ENCODE measurements at regions not wholly inside any gene's neighbourhood (a gene's known extent, or its start where the extent isn't known, plus 50 kb on each side); places are given as distances from the start of the nearest gene placed in this dataset.

GRCh38 chr11:38123673-38124072, 1525.6 kb upstream of the RAG2 start:
- TF ChIP-seq SPI1 (IDR thresholded peaks at IDR 0.05; ENCODE audit: borderline replicate concordance, low read depth), result no peak
- TF ChIP-seq CTCF (IDR thresholded peaks at IDR 0.05; ENCODE audit: insufficient read depth, low read length), result no peak
- TF ChIP-seq POLR2AphosphoS5 (IDR thresholded peaks at IDR 0.05; ENCODE audit: low read depth), result no peak
- TF ChIP-seq, protein P1, sequence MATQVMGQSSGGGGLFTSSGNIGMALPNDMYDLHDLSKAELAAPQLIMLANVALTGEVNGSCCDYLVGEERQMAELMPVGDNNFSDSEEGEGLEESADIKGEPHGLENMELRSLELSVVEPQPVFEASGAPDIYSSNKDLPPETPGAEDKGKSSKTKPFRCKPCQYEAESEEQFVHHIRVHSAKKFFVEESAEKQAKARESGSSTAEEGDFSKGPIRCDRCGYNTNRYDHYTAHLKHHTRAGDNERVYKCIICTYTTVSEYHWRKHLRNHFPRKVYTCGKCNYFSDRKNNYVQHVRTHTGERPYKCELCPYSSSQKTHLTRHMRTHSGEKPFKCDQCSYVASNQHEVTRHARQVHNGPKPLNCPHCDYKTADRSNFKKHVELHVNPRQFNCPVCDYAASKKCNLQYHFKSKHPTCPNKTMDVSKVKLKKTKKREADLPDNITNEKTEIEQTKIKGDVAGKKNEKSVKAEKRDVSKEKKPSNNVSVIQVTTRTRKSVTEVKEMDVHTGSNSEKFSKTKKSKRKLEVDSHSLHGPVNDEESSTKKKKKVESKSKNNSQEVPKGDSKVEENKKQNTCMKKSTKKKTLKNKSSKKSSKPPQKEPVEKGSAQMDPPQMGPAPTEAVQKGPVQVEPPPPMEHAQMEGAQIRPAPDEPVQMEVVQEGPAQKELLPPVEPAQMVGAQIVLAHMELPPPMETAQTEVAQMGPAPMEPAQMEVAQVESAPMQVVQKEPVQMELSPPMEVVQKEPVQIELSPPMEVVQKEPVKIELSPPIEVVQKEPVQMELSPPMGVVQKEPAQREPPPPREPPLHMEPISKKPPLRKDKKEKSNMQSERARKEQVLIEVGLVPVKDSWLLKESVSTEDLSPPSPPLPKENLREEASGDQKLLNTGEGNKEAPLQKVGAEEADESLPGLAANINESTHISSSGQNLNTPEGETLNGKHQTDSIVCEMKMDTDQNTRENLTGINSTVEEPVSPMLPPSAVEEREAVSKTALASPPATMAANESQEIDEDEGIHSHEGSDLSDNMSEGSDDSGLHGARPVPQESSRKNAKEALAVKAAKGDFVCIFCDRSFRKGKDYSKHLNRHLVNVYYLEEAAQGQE (IDR thresholded peaks at IDR 0.05; ENCODE audit: insufficient replicate concordance, low read depth), result no peak
- TF ChIP-seq GABPA (IDR thresholded peaks at IDR 0.05; ENCODE audit: low read depth), result no peak

All from HL-60 (cell line).